GM12878 (cell line): ENCODE measurements at regions not wholly inside any gene's neighbourhood (a gene's known extent, or its start where the extent isn't known, plus 50 kb on each side); places are given as distances from the start of the nearest gene placed in this dataset.

Experiments used
- ATAC-seq: fragments of 200-7000 bp; cut with Tn5 transposase; 3 replicates; pipeline ENCODE4 v1.9.1; 2020; ENCODE audit warnings: mild to moderate bottlenecking, moderate library complexity
- BruUV-seq: library from RNA; stranded (reverse); fragments of 400-500 nt; replicated peaks from 2 replicates; lab custom pipeline; 2021; lab: Mats Ljungman, UMichigan
- CTCF ChIA-PET: fragments of 300-600 bp; sonication (Branson Sonifier 250); formaldehyde crosslinking; extraction: SDS; loops from one replicate; lab custom pipeline; 2021; ENCODE audit warnings: inconsistent platforms; lab: Yijun Ruan, JAX
- POLR2A ChIA-PET: fragments of 350-600 bp; formaldehyde crosslinking; extraction: SDS; loops from one replicate; lab custom pipeline; 2021; ENCODE audit warnings: inconsistent platforms; lab: Charles Lee
- RAD21 ChIA-PET: fragments of 300-600 bp; sonication (Branson Sonifier 250); formaldehyde crosslinking; loops from one replicate; lab custom pipeline; 2023; ENCODE audit warnings: antibody characterized with exemption; ENCODE audit not compliant: unreplicated experiment; lab: Charles Lee
- SMC1A ChIA-PET: fragments of 300-600 bp; sonication (Branson Sonifier 250); formaldehyde crosslinking; loops from one replicate; lab custom pipeline; 2023; ENCODE audit not compliant: unreplicated experiment, uncharacterized antibody; lab: Charles Lee
- DNase-seq: peaks from one replicate; pipeline ENCODE4 v3.0.0-alpha.2; 2011; ENCODE audit warnings: low read depth, low spot score
- FAIRE-seq: peaks from 3 replicates; lab custom pipeline; 2011; peaks lifted over from hg19 to GRCh38; lab: Jason Lieb, UNC
- H2AFZ ChIP-seq: 2 replicates; pipeline ENCODE4 v1.6.0; 2011; ENCODE audit warnings: low read depth, low read length, control low read depth; ENCODE audit not compliant: control insufficient read depth
- H3K27ac ChIP-seq: 2 replicates; pipeline ENCODE4 v1.5.1; 2011; ENCODE audit warnings: control low read depth; ENCODE audit not compliant: control insufficient read depth, insufficient read depth
- H3K27me3 ChIP-seq, 2 experiments: replicated peaks in 1 of 2; 2 replicates each; pipeline versions ENCODE4 v1.6.0 to v1.6.1; 2011; ENCODE audit warnings: low read length in 1 of 2; ENCODE audit not compliant: control insufficient read depth in 2 of 2, insufficient read depth in 2 of 2
- H3K36me3 ChIP-seq, 2 experiments: 2 replicates each; pipeline ENCODE4 v1.5.1; 2011; ENCODE audit warnings: low read length in 1 of 2; ENCODE audit not compliant: control insufficient read depth in 2 of 2, insufficient read depth in 2 of 2
- H3K4me1 ChIP-seq: 2 replicates; pipeline ENCODE4 v1.6.1; 2011; ENCODE audit warnings: mild to moderate bottlenecking, low read length, moderate library complexity, mixed read lengths; ENCODE audit not compliant: control insufficient read depth, insufficient read depth
- H3K4me2 ChIP-seq: 2 replicates; pipeline ENCODE4 v1.6.0; 2011; ENCODE audit warnings: control low read depth; ENCODE audit not compliant: control insufficient read depth, insufficient read depth
- H3K4me3 ChIP-seq: fragments of 200-600 bp; sonication (generic); 2 replicates; pipeline ENCODE4 v1.5.1; 2016
- H3K79me2 ChIP-seq: 2 replicates; pipeline ENCODE4 v1.6.0; 2011; ENCODE audit warnings: low read length; ENCODE audit not compliant: control insufficient read depth, insufficient read depth
- H3K9ac ChIP-seq: 2 replicates; pipeline ENCODE4 v1.8.0; 2011; ENCODE audit warnings: low read length, control low read depth, mixed read lengths; ENCODE audit not compliant: control insufficient read depth, insufficient read depth
- H3K9me3 ChIP-seq: replicated peaks from 3 replicates; pipeline ENCODE4 v1.5.1; 2011; ENCODE audit warnings: mild to moderate bottlenecking, low read length; ENCODE audit not compliant: control insufficient read depth, insufficient read depth
- H4K20me1 ChIP-seq: 2 replicates; pipeline ENCODE4 v1.6.0; 2011; ENCODE audit not compliant: control insufficient read depth, insufficient read depth
- ATF7 ChIP-seq: fragments of 450-650 bp; IDR thresholded peaks from 2 replicates; pipeline ENCODE4 v1.6.1; 2016; ENCODE audit warnings: low read depth, mild to moderate bottlenecking
- CREM ChIP-seq: IDR thresholded peaks from 2 replicates; pipeline ENCODE4 v1.6.1; 2014; ENCODE audit warnings: antibody characterized with exemption, low read depth
- MAX ChIP-seq: IDR thresholded peaks from 2 replicates; pipeline ENCODE4 v1.6.1; 2012; ENCODE audit warnings: low read depth, low read length, improper control_type of control experiment
- TAF1 ChIP-seq: IDR thresholded peaks from 2 replicates; pipeline ENCODE4 v1.6.1; 2011; ENCODE audit warnings: mild to moderate bottlenecking, low read depth, low read length, borderline replicate concordance
- WRNIP1 ChIP-seq: IDR thresholded peaks from 2 replicates; pipeline ENCODE4 v1.6.1; 2011; ENCODE audit warnings: low read depth, low read length, improper control_type of control experiment, borderline replicate concordance
- ZNF207 ChIP-seq: fragments of 450-650 bp; IDR thresholded peaks from 2 replicates; pipeline ENCODE4 v1.6.1; 2014; ENCODE audit warnings: antibody characterized with exemption, mild to moderate bottlenecking, borderline replicate concordance
- ZSCAN29 ChIP-seq: fragments of 450-650 bp; IDR thresholded peaks from 2 replicates; pipeline ENCODE4 v1.6.1; 2017; ENCODE audit warnings: mild to moderate bottlenecking, moderate library complexity
- WGBS: methylation state at CpG from one replicate; pipeline ENCODE4 v1.1.6; 2016; ENCODE audit warnings: low lambda C conversion rate; ENCODE audit not compliant: insufficient replicate concordance, insufficient coverage; ENCODE audit errors: missing lambda C conversion rate; 5-methylcytosine and 5-hydroxymethylcytosine counted together
- in situ Hi-C: fragments of 300-500 bp; cut with MboI; formaldehyde crosslinking; loops from 9 replicates; pipeline ENCODE4 v1.14.3; 2018; ENCODE audit warnings: mixed read lengths
- intact Hi-C: fragments of 100-400 bp; cut with micrococcal nuclease; formaldehyde crosslinking; loops from one replicate; pipeline ENCODE4 v1.14.2; 2022; ENCODE audit not compliant: unreplicated experiment
- TF ChIP-seq, protein P1 (sequence below): fragments of 450-650 bp; IDR thresholded peaks from 2 replicates; pipeline ENCODE4 v1.6.1; 2016; ENCODE audit warnings: mild to moderate bottlenecking

- BruUV-seq: no TSS peak
- in situ Hi-C loops (loop anchor here (10.0 kb wide), 1 partner anchor 414 kb away; no protein-coding TSS in a partner anchor), intact Hi-C loops (no loop called here)
- no peak overlapping the region for H2AFZ ChIP-seq
- H3K9me3 ChIP-seq: no peaks in the 10 kb centered on the region
- ChIA-PET RAD21 (no interaction called here), POLR2A (no interaction called here), CTCF (interaction anchor here (1.6 kb wide), 1 partner anchor 24 kb away, joined by 7 read pairs; no protein-coding TSS in a partner anchor), SMC1A (no interaction called here)
- H3K27me3 ChIP-seq: no peaks in the 10 kb centered on the region
- FAIRE-seq (no peak), DNase-seq (no peak), ATAC-seq (no peak)
- H3K4me2 ChIP-seq: no peak overlapping the region
- H4K20me1 ChIP-seq: no peaks in the 10 kb centered on the region
- TF ChIP-seq, protein P1, sequence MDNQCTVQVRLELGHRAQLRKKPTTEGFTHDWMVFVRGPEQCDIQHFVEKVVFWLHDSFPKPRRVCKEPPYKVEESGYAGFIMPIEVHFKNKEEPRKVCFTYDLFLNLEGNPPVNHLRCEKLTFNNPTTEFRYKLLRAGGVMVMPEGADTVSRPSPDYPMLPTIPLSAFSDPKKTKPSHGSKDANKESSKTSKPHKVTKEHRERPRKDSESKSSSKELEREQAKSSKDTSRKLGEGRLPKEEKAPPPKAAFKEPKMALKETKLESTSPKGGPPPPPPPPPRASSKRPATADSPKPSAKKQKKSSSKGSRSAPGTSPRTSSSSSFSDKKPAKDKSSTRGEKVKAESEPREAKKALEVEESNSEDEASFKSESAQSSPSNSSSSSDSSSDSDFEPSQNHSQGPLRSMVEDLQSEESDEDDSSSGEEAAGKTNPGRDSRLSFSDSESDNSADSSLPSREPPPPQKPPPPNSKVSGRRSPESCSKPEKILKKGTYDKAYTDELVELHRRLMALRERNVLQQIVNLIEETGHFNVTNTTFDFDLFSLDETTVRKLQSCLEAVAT: no peak
- TF ChIP-seq ZSCAN29 (no peak), ZNF207 (no peak), MAX (no peak), ATF7 (no peak), TAF1 (no peak), CREM (no peak), WRNIP1 (no peak)
- H3K79me2 ChIP-seq: no peaks in the 10 kb centered on the region
- no peaks in the 10 kb centered on the region for H3K36me3 ChIP-seq
- WGBS: 54% methylated on average over 2 of the region's 2 CpGs
- peaks cover 2% of the 10 kb centered on the region for H3K4me1 ChIP-seq
- H3K27ac ChIP-seq: no peak overlapping the region
- H3K9ac ChIP-seq: no peak overlapping the region
- H3K4me3 ChIP-seq: no peak overlapping the region
Measured at GRCh38 chr12:89041078-89041477, 311.2 kb downstream of the DUSP6 start.
